SU-DHL-6 (cell line): ENCODE measurements at regions not wholly inside any gene's neighbourhood (a gene's known extent, or its start where the extent isn't known, plus 50 kb on each side); places are given as distances from the start of the nearest gene placed in this dataset.

Experiments used
- EZH2phosphoT487 ChIP-seq: fragments of 200-600 bp; sonication (generic), shearing (Covaris generic); conservative IDR thresholded peaks from 2 replicates; pipeline ENCODE4 v1.6.1; 2018; ENCODE audit warnings: mild to moderate bottlenecking, antibody characterized with exemption, low read length, moderate library complexity, mixed read lengths
- TF ChIP-seq, protein P1 (sequence below): fragments of 200-600 bp; sonication (generic); IDR thresholded peaks from one replicate; pipeline ENCODE4 v1.5.1; 2017; ENCODE audit warnings: antibody characterized with exemption, mild to moderate bottlenecking, low read length, moderate library complexity; ENCODE audit not compliant: insufficient read depth, poor library complexity, severe bottlenecking

GRCh38 chr7:113731571-113731970 is 187.2 kb downstream of the PPP1R3A start:
- TF ChIP-seq, protein P1, sequence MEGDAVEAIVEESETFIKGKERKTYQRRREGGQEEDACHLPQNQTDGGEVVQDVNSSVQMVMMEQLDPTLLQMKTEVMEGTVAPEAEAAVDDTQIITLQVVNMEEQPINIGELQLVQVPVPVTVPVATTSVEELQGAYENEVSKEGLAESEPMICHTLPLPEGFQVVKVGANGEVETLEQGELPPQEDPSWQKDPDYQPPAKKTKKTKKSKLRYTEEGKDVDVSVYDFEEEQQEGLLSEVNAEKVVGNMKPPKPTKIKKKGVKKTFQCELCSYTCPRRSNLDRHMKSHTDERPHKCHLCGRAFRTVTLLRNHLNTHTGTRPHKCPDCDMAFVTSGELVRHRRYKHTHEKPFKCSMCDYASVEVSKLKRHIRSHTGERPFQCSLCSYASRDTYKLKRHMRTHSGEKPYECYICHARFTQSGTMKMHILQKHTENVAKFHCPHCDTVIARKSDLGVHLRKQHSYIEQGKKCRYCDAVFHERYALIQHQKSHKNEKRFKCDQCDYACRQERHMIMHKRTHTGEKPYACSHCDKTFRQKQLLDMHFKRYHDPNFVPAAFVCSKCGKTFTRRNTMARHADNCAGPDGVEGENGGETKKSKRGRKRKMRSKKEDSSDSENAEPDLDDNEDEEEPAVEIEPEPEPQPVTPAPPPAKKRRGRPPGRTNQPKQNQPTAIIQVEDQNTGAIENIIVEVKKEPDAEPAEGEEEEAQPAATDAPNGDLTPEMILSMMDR = no peak
- no peak for TF ChIP-seq EZH2phosphoT487
